Sigmoid colon (tissue), 6 donors: ENCODE measurements at regions not wholly inside any gene's neighbourhood (a gene's known extent, or its start where the extent isn't known, plus 50 kb on each side); places are given as distances from the start of the nearest gene placed in this dataset.
A peak's percentile ranks its signal among the peaks of the same experiment; 100 is the strongest.

Experiments
- DNase-seq: peaks from one replicate; pipeline ENCODE4 v3.0.0-alpha.2; 2019
- H3K27ac ChIP-seq, 4 donors: fragments of 200-600 bp; sonication (generic); one replicate each; pipeline ENCODE4 v1.5.1; 2016 to 2019; ENCODE audit warnings: mild to moderate bottlenecking in 1 of 4
- H3K27me3 ChIP-seq, 3 donors: fragments of 200-600 bp; sonication (generic); one replicate each; pipeline ENCODE4 v1.5.1; 2019; ENCODE audit warnings: mild to moderate bottlenecking in 1 of 3
- H3K36me3 ChIP-seq, 4 donors: fragments of 200-600 bp; sonication (generic); one replicate each; pipeline ENCODE4 v1.5.1; 2016 to 2019
- H3K4me1 ChIP-seq, 4 donors: fragments of 200-600 bp; sonication (generic); one replicate each; pipeline ENCODE4 v1.5.1; 2017 to 2019
- H3K4me3 ChIP-seq, 4 donors: fragments of 200-600 bp; sonication (generic); one replicate each; pipeline ENCODE4 v1.5.1; 2017 to 2019; ENCODE audit warnings: mild to moderate bottlenecking in 2 of 4, moderate library complexity in 1 of 4
- H3K9me3 ChIP-seq, 4 donors: fragments of 200-600 bp in 3 of 4; sonication (generic) in 3 of 4; one replicate each; pipeline versions ENCODE4 v1.5.1 to v1.6.1; 2013 to 2019
- CTCF ChIP-seq, 4 experiments: fragments of 450-650 bp in 3 of 4; fragments of 200-600 bp in 1 of 4; IDR thresholded peaks; one replicate each; pipeline ENCODE4 v1.5.1; 2016 to 2019; ENCODE audit warnings: antibody characterized with exemption in 4 of 4, mild to moderate bottlenecking in 3 of 4, moderate library complexity in 2 of 4
- EP300 ChIP-seq, 4 donors: sonication (generic); formaldehyde crosslinking; IDR thresholded peaks; one replicate each; pipeline ENCODE4 v1.6.1; 2017; ENCODE audit warnings: antibody characterized with exemption in 4 of 4
- POLR2A ChIP-seq, 2 donors: fragments of 450-650 bp; IDR thresholded peaks; one replicate each; pipeline ENCODE4 v1.6.1; 2016; ENCODE audit warnings: antibody characterized with exemption in 2 of 2, mild to moderate bottlenecking in 2 of 2, moderate library complexity in 2 of 2
- POLR2AphosphoS5 ChIP-seq, 4 donors: sonication (generic); formaldehyde crosslinking; IDR thresholded peaks; one replicate each; pipeline ENCODE4 v1.6.1; 2017; ENCODE audit warnings: antibody characterized with exemption in 4 of 4
- WGBS, 2 donors: extraction: QIAGEN DNeasy Blood & Tissue Kit; methylation state at CpG; one replicate each; pipeline ENCODE4 v1.1.7; 2013; 5-methylcytosine and 5-hydroxymethylcytosine counted together
- intact Hi-C: fragments of 100-400 bp; cut with DNase I; formaldehyde crosslinking; loops from one replicate; pipeline ENCODE4 v1.15.1; 2023
- donor health status: healthy with polysubstance abuse.
- donor health status: healthy.

GRCh38 chr15:25234831-25235230 is 204.0 kb downstream of the UBE3A start:
- Histone ChIP-seq H3K27ac (no peak overlapping the region), H3K9me3 (peaks cover 0 to 6% (median 0%) of the 10 kb centered on the region in 4 donors), H3K36me3 (no peaks in the 10 kb centered on the region), H3K4me1 (no peaks in the 10 kb centered on the region), H3K27me3 (no peaks in the 10 kb centered on the region), H3K4me3 (no peak overlapping the region)
- TF ChIP-seq POLR2AphosphoS5 (IDR thresholded peaks at IDR 0.05) (no peak), POLR2A (IDR thresholded peaks at IDR 0.05) (no peak), EP300 (IDR thresholded peaks at IDR 0.05) (no peak), CTCF (IDR thresholded peaks at IDR 0.05) (no peak)
- intact Hi-C loops = no loop called here
- WGBS, 2 donors = 79 to 81% methylated on average over 9 of the region's 9 CpGs
- no peak for DNase-seq

- WGBS, 2 donors = 72 to 73% methylated on average over 5 of the region's 5 CpGs
- no peak overlapping the region for H3K4me3 ChIP-seq
- H3K4me1 ChIP-seq = no peaks in the 10 kb centered on the region
- TF ChIP-seq POLR2AphosphoS5 (IDR thresholded peaks at IDR 0.05) (no peak), CTCF (IDR thresholded peaks at IDR 0.05) (no peak), EP300 (IDR thresholded peaks at IDR 0.05) (no peak), POLR2A (IDR thresholded peaks at IDR 0.05) (no peak)
- no peaks in the 10 kb centered on the region for H3K27me3 ChIP-seq
- no peaks in the 10 kb centered on the region for H3K36me3 ChIP-seq
- no peak overlapping the region for H3K27ac ChIP-seq
- peaks cover 0 to 6% (median 0%) of the 10 kb centered on the region in 4 donors for H3K9me3 ChIP-seq
- no peak for DNase-seq
- intact Hi-C loops = no loop called here
Measured at GRCh38 chr15:25235391-25235790, 203.4 kb downstream of the UBE3A start.

GRCh38 chr15:25236143-25236860 is 202.5 kb downstream of the UBE3A start:
- H3K4me1 ChIP-seq = no peaks in the 10 kb centered on the region
- WGBS, 2 donors = 74% methylated on average over 5 of the region's 5 CpGs
- intact Hi-C loops = no loop called here
- H3K27me3 ChIP-seq = no peaks in the 10 kb centered on the region
- TF ChIP-seq CTCF (IDR thresholded peaks at IDR 0.05) (no peak), POLR2AphosphoS5 (IDR thresholded peaks at IDR 0.05) (no peak), POLR2A (IDR thresholded peaks at IDR 0.05) (no peak), EP300 (IDR thresholded peaks at IDR 0.05) (no peak)
- H3K9me3 ChIP-seq = no peaks in the 10 kb centered on the region
- H3K36me3 ChIP-seq = no peaks in the 10 kb centered on the region
- H3K27ac ChIP-seq = no peak overlapping the region
- no peak overlapping the region for H3K4me3 ChIP-seq
- DNase-seq = peak; percentile 30

- no peaks in the 10 kb centered on the region for H3K4me1 ChIP-seq
- TF ChIP-seq CTCF (IDR thresholded peaks at IDR 0.05) = no peak
- TF ChIP-seq POLR2AphosphoS5 (IDR thresholded peaks at IDR 0.05) = no peak
- TF ChIP-seq EP300 (IDR thresholded peaks at IDR 0.05) = no peak
- TF ChIP-seq POLR2A (IDR thresholded peaks at IDR 0.05) = no peak
- WGBS, 2 donors = 80 to 81% methylated on average over 3 of the region's 3 CpGs
- no peak overlapping the region for H3K4me3 ChIP-seq
- intact Hi-C loops = no loop called here
- H3K27ac ChIP-seq = no peak overlapping the region
- H3K27me3 ChIP-seq = no peaks in the 10 kb centered on the region
- H3K9me3 ChIP-seq = peaks cover 0 to 4% (median 0%) of the 10 kb centered on the region in 4 donors
- H3K36me3 ChIP-seq = no peaks in the 10 kb centered on the region
- DNase-seq = peak; percentile 58
Measured at GRCh38 chr15:25236861-25237155, 202.0 kb downstream of the UBE3A start.
